GM10248 (cell line): ENCODE measurements at regions not wholly inside any gene's neighbourhood (a gene's known extent, or its start where the extent isn't known, plus 50 kb on each side); places are given as distances from the start of the nearest gene placed in this dataset.

Source experiments
- CTCF ChIA-PET: fragments of 300-600 bp; sonication (Branson Sonifier 250); formaldehyde crosslinking; extraction: SDS; loops from one replicate; lab custom pipeline; 2021; ENCODE audit warnings: antibody characterized with exemption; lab: Yijun Ruan, JAX
- POLR2A ChIA-PET: fragments of 350-650 bp; sonication (Branson Sonifier 250); formaldehyde crosslinking; extraction: SDS; loops from one replicate; lab custom pipeline; 2020; ENCODE audit warnings: antibody characterized with exemption; lab: Yijun Ruan, JAX
- DNase-seq: peaks from one replicate; pipeline ENCODE4 v3.0.0; 2012; ENCODE audit errors: extremely low spot score
- TF ChIP-seq, protein P1 (sequence below): IDR thresholded peaks from 2 replicates; pipeline ENCODE4 v1.5.1; 2012; ENCODE audit warnings: mild to moderate bottlenecking, low read depth; ENCODE audit errors: extremely low read depth, missing control alignments, control extremely low read depth

- POLR2A ChIA-PET, result no interaction called here
- TF ChIP-seq, protein P1, sequence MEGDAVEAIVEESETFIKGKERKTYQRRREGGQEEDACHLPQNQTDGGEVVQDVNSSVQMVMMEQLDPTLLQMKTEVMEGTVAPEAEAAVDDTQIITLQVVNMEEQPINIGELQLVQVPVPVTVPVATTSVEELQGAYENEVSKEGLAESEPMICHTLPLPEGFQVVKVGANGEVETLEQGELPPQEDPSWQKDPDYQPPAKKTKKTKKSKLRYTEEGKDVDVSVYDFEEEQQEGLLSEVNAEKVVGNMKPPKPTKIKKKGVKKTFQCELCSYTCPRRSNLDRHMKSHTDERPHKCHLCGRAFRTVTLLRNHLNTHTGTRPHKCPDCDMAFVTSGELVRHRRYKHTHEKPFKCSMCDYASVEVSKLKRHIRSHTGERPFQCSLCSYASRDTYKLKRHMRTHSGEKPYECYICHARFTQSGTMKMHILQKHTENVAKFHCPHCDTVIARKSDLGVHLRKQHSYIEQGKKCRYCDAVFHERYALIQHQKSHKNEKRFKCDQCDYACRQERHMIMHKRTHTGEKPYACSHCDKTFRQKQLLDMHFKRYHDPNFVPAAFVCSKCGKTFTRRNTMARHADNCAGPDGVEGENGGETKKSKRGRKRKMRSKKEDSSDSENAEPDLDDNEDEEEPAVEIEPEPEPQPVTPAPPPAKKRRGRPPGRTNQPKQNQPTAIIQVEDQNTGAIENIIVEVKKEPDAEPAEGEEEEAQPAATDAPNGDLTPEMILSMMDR, result no peak
- CTCF ChIA-PET, result no interaction called here
- DNase-seq, result no peak
These were observed 732.6 kb downstream of the ROBO2 start for GRCh38 chr3:77772459-77772858.

- TF ChIP-seq, protein P1, result no peak
- ChIA-PET CTCF (no interaction called here), POLR2A (no interaction called here)
- DNase-seq, result no peak
These were observed 733.2 kb downstream of the ROBO2 start for GRCh38 chr3:77773084-77773483.

DNA sequence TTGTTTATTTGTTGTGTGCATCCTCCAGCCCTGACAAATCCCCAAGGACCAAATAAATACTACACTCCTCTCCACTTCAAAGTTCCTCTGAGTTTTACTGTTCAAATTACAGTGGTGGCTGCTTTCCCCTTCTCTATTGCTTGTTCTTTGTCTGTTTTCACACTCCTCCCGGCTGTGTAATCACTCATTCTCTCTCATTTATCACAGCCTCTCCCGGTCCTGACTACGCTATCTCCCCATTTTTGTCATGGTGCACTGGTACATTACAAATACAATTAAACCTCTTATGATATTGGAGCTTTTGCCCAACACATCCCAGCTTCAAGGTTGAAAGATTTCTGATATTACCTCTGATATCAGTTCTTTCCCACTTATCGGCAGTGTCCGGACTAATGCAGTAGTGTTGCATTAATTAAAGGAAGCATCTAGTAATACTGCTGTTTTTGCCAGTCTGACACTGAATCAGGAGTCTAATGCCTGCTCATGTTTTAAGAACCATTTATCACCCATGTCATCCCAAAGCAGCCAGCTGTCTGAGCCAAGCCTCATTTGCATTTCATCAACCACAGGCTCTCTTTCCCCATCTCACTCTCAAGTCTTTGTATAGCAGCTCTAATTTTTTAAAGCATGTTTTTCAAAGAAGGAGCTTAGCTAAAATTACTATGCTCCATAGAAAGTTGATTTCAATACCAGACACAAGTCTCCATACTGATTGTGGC, 740.5 kb downstream of the ROBO2 start:
- DNase-seq, result no peak
- CTCF ChIA-PET, result no interaction called here
- TF ChIP-seq, protein P1, result no peak
- POLR2A ChIA-PET, result interaction anchor here (0.7 kb wide), 1 partner anchor 58 kb away, joined by 3 read pairs; no protein-coding TSS in a partner anchor

GRCh38 chr3:77786216-77786615, 746.3 kb downstream of the ROBO2 start:
- DNase-seq, result no peak
- TF ChIP-seq, protein P1, result no peak
- CTCF ChIA-PET, result no interaction called here
- POLR2A ChIA-PET, result no interaction called here

DNA sequence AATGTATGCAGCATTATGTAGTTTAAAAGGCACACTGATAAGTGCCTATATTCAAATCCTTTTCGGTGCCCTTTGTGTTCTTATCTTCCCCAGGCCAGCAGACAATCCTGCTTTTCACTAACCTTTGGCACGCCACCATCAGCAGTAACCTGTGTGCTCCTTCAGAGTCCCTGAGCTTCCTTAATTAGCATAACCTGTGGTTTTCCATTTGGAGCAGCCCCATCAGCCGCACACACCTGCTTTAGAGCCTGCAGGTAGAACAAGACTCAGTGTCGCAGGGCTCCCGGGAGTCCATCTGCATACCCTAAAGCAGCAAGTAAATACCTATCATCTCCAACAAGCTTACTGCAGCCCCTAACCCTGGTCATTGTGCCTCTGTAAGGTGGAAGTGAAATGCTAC, 755.1 kb downstream of the ROBO2 start:
- DNase-seq, result no peak
- CTCF ChIA-PET, result no interaction called here
- TF ChIP-seq, protein P1, result no peak
- POLR2A ChIA-PET, result no interaction called here

DNA sequence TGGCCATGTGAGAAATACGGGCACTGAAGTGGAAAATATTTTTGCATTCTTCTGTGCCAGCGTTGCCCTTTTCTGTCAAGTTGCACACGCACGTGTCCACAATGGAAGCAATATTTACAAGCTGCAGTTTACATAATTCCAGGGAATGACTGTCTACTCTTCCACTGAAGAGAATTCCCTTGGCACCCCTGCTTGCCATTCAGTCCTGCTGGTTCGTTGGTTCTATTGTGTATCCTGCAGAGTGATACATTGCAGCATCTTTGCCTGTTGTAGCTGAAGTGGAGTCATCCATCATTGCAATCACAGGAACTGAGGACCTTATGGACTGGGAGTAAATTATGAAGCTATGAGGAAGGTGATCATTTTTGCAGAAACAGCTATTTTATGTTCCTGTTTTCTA, 759.4 kb downstream of the ROBO2 start:
- DNase-seq, result no peak
- ChIA-PET POLR2A (no interaction called here), CTCF (interaction anchor here (1.6 kb wide), 1 partner anchor 16 kb away, joined by 3 read pairs; no protein-coding TSS in a partner anchor)
- TF ChIP-seq, protein P1, result no peak
